GM18499 (cell line): ENCODE measurements at regions not wholly inside any gene's neighbourhood (a gene's known extent, or its start where the extent isn't known, plus 50 kb on each side); places are given as distances from the start of the nearest gene placed in this dataset.

Source experiments
- ATAC-seq: cut with Tn5 transposase; IDR thresholded peaks from one replicate; pipeline ENCODE4 v1.9.1; 2021; ENCODE audit warnings: moderate number of reproducible peaks; ENCODE audit not compliant: insufficient read depth, unreplicated experiment

- no peak for ATAC-seq
Measured at GRCh38 chr4:180539284-180539683, 1703.9 kb upstream of the TENM3 start.

DNA sequence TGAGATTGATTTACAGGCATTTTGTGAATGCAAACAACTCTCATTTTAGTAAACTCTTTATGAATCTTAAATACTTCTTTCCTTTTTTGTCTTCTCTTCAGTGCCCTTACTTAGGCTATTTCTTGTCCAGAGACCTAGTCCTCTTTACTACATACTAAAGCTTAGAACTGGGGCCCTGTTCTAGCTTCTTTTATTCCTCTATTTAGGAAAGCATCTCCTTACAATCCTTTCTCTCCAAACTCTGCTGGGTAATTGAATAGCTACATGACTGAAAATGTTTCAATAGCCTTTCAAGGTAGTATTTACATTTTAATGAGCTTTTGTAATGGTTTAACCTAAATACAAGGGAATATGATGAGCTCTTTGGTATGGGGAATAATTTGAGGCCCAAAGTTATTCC, 1701.5 kb upstream of the TENM3 start:
- no peak for ATAC-seq

DNA sequence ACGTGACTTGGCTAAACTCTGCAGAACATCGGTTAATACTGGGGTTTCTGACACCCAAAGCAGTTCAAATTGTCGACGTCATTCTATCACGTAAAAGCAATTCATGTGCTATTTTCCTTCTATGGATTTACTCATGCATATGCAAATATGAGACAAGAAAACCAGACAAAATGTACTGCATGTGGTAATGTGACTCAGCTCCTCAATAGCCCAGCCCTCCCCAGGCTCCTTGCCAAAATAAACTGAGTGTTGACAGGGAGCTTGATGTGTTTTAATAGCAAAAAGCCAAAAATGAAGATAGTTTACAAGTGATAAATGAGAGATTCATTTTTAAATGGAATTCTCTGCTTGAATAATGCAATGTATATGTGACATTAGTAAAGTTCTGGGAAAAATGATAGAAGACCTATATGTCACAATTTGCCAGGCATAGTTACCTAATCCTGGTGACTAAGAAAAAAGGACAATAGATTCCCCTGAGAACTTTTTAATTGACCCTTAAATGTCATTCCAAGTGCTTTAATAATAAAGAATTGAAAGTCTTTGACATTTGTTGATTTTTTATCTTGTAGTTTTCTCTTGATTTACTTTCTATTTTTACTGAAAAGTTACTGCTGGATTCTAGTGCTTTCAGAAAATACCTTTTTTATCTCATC, 1700.6 kb upstream of the TENM3 start:
- ATAC-seq = no peak

DNA sequence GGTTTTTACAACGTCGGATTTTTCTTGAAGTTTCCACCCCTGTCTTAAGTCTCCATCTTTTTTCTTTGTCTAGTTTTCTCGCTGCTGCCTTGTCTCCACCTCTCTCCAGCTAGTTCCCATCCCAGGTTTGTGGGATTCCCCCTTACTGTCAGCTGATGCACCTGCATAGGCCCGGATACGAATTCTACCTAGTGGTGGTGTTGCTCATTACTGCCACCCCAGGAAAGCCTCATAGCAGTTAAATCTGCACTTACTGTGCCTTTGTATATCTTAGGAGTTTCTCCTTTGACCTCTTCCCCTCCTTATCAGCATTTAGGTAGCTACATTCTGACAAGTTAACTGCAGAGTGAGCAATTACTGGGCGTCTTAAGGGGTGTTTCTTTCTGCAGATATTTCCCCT, 1693.1 kb upstream of the TENM3 start:
- ATAC-seq = no peak

- ATAC-seq = no peak
Measured at GRCh38 chr4:180557348-180557747, 1685.9 kb upstream of the TENM3 start.

- no peak for ATAC-seq
Measured at GRCh38 chr4:180557950-180558349, 1685.3 kb upstream of the TENM3 start.

- ATAC-seq = no peak
Measured at GRCh38 chr4:180558427-180558826, 1684.8 kb upstream of the TENM3 start.

DNA sequence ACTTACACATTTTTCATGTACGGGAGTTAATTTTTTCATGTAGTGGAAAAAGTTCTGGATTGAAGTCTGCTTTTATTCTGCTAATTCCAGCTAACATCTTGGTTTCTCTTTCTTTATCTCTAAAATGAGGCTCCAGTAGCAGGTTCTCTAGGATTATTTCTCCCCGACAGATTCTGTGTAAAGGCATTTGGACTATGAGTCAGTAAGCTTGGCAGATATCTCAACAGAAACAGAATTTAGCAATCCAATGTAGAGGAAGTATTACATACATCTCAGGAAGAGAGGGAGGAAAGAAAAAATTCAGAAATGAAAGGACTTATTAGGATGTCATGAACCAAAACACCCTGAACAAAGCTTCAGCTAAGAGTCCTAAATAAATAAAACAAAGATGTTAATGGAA, 1682.3 kb upstream of the TENM3 start:
- no peak for ATAC-seq

- no peak for ATAC-seq
Measured at GRCh38 chr4:180564026-180564425, 1679.2 kb upstream of the TENM3 start.

DNA sequence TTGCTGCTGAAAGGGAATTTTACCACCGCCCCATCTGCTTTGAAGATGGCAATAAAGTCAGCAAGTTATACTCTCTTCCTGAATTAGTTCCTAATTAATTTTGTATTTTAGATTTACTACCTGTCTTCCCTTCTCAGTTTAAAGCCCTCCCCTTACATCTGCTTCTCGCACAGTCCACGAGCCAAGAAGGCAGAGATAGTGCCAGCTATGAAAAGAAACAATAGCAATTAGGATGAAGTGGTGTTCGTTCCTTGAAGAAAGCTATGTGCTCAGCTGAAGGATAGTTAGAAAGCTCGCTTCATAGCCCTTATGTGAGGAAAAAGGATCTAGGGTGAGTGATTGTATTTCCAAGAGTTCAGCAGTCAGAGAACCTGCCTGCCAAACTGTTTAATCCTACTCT, 1678.8 kb upstream of the TENM3 start:
- no peak for ATAC-seq

DNA sequence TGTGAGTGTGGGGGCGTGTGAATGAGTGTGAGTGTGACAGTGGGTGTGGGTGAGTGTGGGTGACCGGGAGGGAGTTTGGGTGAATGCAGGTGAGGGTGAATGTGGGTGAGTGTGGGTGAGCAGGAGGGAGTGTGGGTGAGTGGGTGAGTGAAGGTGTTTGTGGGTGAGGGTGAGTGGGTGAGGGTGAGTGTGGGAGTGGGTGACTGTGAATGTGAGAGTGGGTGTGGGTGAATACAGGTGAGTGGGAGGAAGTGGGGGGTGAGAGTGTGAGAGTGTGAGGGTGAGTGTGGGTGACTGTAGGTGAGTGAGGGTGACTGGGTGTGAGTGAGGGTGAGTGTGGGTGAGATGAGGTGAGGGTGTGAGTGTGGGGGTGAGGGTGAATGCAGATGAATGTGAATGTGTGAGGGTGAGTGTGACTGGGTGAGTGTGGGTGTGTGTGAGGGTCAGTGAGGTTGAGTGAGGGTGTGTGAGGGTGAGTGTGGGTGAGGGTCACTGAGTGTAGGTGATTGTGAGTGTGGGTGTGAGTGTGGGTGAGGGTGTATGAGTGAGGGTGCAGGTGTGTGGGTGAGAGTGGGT, 1677.3 kb upstream of the TENM3 start:
- ATAC-seq = no peak

DNA sequence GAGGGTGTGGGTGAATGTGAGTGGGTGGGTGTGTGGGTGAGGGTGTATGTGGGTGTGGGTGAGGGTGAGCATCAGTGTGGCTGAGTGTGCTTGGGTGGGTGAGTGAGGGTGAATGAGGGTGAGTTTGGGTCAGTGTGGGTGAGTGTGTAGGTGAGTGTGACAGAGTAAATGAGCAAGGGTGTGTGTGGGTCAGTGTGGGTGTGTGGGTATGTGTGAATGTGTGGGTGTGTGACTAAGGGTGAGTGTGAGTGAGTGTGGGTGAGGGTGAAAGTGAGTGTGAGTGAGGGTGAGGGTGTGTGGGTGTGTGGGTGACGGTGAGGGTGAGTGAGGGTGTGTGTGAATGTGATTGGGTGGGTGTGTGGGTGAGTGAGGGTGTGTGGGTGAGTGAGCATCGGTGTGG, 1676.7 kb upstream of the TENM3 start:
- ATAC-seq = no peak

DNA sequence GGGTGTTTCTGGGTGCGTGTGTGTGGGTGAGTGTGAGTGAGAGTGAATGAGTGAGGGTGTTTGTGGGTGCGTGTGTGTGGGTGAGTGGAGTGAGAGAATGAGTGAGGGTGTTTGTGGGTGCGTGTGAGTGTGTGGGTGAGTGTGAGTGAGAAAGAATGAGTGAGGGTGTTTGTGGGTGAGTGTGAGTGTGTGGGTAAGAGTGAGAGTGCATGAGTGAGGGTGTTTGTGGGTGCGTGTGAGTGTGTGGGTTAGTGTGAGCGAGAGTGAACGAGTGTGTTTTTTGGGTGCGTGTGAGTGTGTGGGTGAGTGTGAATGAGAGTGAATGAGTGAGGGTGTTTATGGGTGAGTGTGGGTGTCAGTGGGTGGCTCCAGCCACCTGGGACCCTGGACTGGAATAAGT, 1676.1 kb upstream of the TENM3 start:
- no peak for ATAC-seq

GRCh38 chr4:180571516-180572055, 1671.6 kb upstream of the TENM3 start:
- no peak for ATAC-seq

- ATAC-seq = no peak
Measured at GRCh38 chr4:180578175-180578574, 1665.0 kb upstream of the TENM3 start.

GRCh38 chr4:180581061-180581460, 1662.1 kb upstream of the TENM3 start:
- no peak for ATAC-seq

DNA sequence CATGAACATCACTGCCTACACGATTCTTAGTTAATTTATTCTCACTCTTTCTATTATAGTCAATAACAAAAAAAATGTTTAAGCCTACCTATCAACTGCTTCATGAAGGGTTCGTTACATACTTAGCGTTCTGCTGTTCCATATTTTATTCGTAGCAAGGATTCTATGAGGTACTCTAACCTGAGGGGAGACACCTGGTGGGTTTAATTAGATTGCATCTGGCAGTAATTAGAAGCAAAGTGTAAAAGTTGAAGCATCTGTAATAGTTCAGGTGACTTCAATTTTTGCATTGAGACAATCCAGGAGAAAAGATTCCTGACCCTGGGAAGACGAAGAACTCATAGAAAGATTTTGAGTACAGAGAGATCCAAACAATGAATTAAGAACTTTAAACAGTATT, 1655.8 kb upstream of the TENM3 start:
- ATAC-seq = no peak

- no peak for ATAC-seq
Measured at GRCh38 chr4:180589575-180589974, 1653.6 kb upstream of the TENM3 start.

DNA sequence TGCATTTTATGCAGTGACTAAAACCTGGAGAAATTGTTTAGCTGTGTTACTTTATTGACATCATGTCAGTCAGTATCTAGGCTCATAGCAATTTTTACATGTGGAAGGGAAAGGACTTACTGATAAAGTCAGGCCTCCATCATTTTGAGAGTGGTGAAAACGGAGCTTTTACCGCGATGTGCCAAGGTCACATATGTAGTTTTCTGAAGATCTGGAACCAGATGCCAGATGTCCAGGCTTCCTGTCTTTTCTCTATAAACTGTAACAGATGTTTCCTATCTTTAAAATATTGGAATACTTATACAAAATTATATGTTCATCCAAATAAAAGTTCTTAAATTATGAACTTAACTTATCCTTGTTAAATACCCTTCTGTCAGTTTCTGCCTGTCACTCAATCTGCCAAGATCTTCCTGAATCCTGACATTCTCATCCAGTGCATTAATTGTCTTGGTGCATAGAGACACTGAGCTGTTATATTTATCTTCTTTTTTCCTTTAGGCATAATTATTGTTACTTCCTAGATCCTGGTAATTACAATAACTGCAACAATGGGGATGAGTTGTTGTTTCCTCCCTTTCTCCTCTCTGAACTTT, 1646.2 kb upstream of the TENM3 start:
- no peak for ATAC-seq

DNA sequence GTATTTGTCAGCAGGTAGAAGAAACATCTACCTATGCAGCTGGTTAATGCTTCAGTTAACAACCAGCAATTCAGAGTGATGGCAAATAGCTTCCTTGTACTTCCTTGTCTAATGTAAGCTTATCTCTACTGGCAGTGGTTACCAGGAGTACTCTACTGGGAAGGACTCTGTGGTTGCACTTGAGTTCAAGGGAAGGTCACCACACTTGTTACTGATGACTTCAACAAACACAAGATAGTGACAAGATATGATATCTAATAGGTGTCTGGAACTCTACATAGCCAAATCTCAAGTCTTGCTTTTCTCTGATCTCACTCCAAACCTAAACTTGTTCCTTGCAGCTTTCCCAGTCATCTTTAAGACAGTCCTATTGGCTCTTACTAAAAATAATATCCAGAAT, 1644.9 kb upstream of the TENM3 start:
- no peak for ATAC-seq

- no peak for ATAC-seq
Measured at GRCh38 chr4:180603791-180604190, 1639.4 kb upstream of the TENM3 start.

DNA sequence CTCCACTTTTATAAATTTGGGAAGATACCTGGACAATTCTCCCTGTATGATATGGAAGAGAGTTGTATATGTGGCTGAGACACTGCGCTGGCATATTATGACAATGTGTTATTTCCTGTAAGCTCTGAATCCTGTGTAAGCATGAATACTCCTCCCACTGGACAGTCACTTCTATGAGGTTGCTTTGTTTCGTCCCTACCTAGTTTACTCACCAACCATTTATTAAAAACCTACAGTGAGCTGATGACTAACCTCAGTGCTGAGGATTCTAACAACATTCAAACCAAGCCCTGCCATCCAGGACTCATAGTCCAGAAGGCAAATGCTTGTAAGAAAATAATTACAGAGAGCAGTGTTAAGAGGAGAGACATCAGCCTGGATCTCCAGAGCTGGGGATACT, 1632.9 kb upstream of the TENM3 start:
- ATAC-seq = no peak
